RWPE2 (cell line): ENCODE measurements at regions not wholly inside any gene's neighbourhood (a gene's known extent, or its start where the extent isn't known, plus 50 kb on each side); places are given as distances from the start of the nearest gene placed in this dataset.

Experiments used
- ATAC-seq: fragments of 200-7000 bp; cut with Tn5 transposase; 3 replicates; pipeline ENCODE4 v1.9.1; 2021; ENCODE audit warnings: low read depth
- DNase-seq: peaks from one replicate; pipeline ENCODE4 v3.0.0-alpha.2; 2020; ENCODE audit warnings: low spot score
- H3K27ac ChIP-seq: fragments of 450-650 bp; 2 replicates; pipeline ENCODE4 v1.5.1; 2017; ENCODE audit warnings: mild to moderate bottlenecking; ENCODE audit not compliant: poor library complexity, severe bottlenecking
- H3K27me3 ChIP-seq: fragments of 250-450 bp; sonication (Bioruptor Pico); 2 replicates; pipeline ENCODE4 v1.5.1; 2021; ENCODE audit warnings: mild to moderate bottlenecking, moderate library complexity; ENCODE audit not compliant: insufficient read depth, poor library complexity, severe bottlenecking
- H3K36me3 ChIP-seq: fragments of 250-450 bp; sonication (Bioruptor Pico); 2 replicates; pipeline ENCODE4 v1.5.1; 2020; ENCODE audit warnings: low read depth, mild to moderate bottlenecking, moderate library complexity
- H3K4me1 ChIP-seq: fragments of 250-450 bp; sonication (Bioruptor Pico); 2 replicates; pipeline ENCODE4 v1.5.1; 2021; ENCODE audit warnings: mild to moderate bottlenecking, moderate library complexity; ENCODE audit not compliant: insufficient read depth, poor library complexity, severe bottlenecking
- H3K4me3 ChIP-seq: fragments of 250-450 bp; sonication (Bioruptor Pico); 2 replicates; pipeline ENCODE4 v1.5.1; 2021; ENCODE audit warnings: mild to moderate bottlenecking, moderate library complexity; ENCODE audit not compliant: severe bottlenecking
- H3K9me3 ChIP-seq: fragments of 250-450 bp; sonication (Bioruptor Pico); 2 replicates; pipeline ENCODE4 v1.5.1; 2021; ENCODE audit warnings: mild to moderate bottlenecking, moderate library complexity; ENCODE audit not compliant: severe bottlenecking
- TF ChIP-seq, protein P1 (sequence below): fragments of 450-650 bp; IDR thresholded peaks from one replicate; pipeline ENCODE4 v1.5.1; 2017; ENCODE audit warnings: mild to moderate bottlenecking, moderate library complexity; ENCODE audit not compliant: poor library complexity, severe bottlenecking

GRCh38 chr5:2125171-2125900, 242.6 kb upstream of the IRX4 start:
- no peak for DNase-seq
- H3K27ac ChIP-seq = no peak overlapping the region
- no peak for ATAC-seq
- H3K9me3 ChIP-seq = no peaks in the 10 kb centered on the region
- no peak overlapping the region for H3K4me3 ChIP-seq
- peaks cover 26% of the 10 kb centered on the region for H3K27me3 ChIP-seq
- TF ChIP-seq, protein P1, sequence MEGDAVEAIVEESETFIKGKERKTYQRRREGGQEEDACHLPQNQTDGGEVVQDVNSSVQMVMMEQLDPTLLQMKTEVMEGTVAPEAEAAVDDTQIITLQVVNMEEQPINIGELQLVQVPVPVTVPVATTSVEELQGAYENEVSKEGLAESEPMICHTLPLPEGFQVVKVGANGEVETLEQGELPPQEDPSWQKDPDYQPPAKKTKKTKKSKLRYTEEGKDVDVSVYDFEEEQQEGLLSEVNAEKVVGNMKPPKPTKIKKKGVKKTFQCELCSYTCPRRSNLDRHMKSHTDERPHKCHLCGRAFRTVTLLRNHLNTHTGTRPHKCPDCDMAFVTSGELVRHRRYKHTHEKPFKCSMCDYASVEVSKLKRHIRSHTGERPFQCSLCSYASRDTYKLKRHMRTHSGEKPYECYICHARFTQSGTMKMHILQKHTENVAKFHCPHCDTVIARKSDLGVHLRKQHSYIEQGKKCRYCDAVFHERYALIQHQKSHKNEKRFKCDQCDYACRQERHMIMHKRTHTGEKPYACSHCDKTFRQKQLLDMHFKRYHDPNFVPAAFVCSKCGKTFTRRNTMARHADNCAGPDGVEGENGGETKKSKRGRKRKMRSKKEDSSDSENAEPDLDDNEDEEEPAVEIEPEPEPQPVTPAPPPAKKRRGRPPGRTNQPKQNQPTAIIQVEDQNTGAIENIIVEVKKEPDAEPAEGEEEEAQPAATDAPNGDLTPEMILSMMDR = no peak
- no peaks in the 10 kb centered on the region for H3K4me1 ChIP-seq
- H3K36me3 ChIP-seq = no peaks in the 10 kb centered on the region

- Histone ChIP-seq H3K4me1 (no peaks in the 10 kb centered on the region), H3K27ac (no peak overlapping the region), H3K4me3 (no peak overlapping the region), H3K9me3 (no peaks in the 10 kb centered on the region), H3K36me3 (no peaks in the 10 kb centered on the region), H3K27me3 (peaks cover 24% of the 10 kb centered on the region)
- no peak for DNase-seq
- TF ChIP-seq, protein P1 = no peak
- no peak for ATAC-seq
These were observed 241.9 kb upstream of the IRX4 start for GRCh38 chr5:2124434-2125170.

- TF ChIP-seq, protein P1 = no peak
- no peak for ATAC-seq
- Histone ChIP-seq H3K9me3 (no peaks in the 10 kb centered on the region), H3K27me3 (peaks cover 25% of the 10 kb centered on the region), H3K27ac (no peak overlapping the region), H3K36me3 (no peaks in the 10 kb centered on the region), H3K4me3 (no peak overlapping the region), H3K4me1 (no peaks in the 10 kb centered on the region)
- DNase-seq = no peak
These were observed 241.1 kb upstream of the IRX4 start for GRCh38 chr5:2123874-2124273.

DNA sequence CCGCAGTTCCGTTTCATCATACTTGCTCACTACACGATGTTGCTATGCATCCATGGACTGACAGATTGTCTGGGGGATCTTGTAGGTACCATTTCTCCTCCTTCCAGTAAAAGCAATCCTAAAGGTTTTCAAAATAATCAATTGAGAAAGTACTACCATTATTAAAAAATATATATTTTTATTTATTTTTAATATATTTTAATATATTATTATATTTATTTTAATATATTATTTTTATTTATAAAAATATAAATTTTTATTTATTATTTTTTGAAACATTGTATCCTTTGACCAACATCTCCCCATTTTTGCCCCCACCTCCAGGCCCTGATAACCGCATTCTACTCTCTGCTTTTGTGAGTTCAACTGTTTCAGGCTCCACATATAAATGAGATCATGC, 237.6 kb upstream of the IRX4 start:
- peaks cover 22% of the 10 kb centered on the region for H3K27me3 ChIP-seq
- DNase-seq (no peak), ATAC-seq (no peak)
- TF ChIP-seq, protein P1 = no peak
- no peaks in the 10 kb centered on the region for H3K4me1 ChIP-seq
- no peaks in the 10 kb centered on the region for H3K36me3 ChIP-seq
- no peaks in the 10 kb centered on the region for H3K9me3 ChIP-seq
- no peak overlapping the region for H3K4me3 ChIP-seq
- no peak overlapping the region for H3K27ac ChIP-seq

- no peak for DNase-seq
- H3K27ac ChIP-seq = no peak overlapping the region
- H3K9me3 ChIP-seq = no peaks in the 10 kb centered on the region
- TF ChIP-seq, protein P1 = no peak
- H3K4me3 ChIP-seq = no peak overlapping the region
- ATAC-seq = no peak
- peaks cover 22% of the 10 kb centered on the region for H3K27me3 ChIP-seq
- H3K4me1 ChIP-seq = no peaks in the 10 kb centered on the region
- H3K36me3 ChIP-seq = no peaks in the 10 kb centered on the region
These were observed 236.8 kb upstream of the IRX4 start for GRCh38 chr5:2119573-2119972.
